Panc1 (cell line): ENCODE measurements at regions not wholly inside any gene's neighbourhood (a gene's known extent, or its start where the extent isn't known, plus 50 kb on each side); places are given as distances from the start of the nearest gene placed in this dataset.

ENCODE experiments used
- POLR2AphosphoS5 ChIP-seq: IDR thresholded peaks from 2 replicates; pipeline ENCODE4 v1.6.1; 2012; ENCODE audit warnings: mild to moderate bottlenecking, low read depth, low read length, moderate library complexity
- SIN3A ChIP-seq: IDR thresholded peaks from 2 replicates; pipeline ENCODE4 v1.6.1; 2012; ENCODE audit warnings: low read depth, mild to moderate bottlenecking, low read length, moderate library complexity, borderline replicate concordance; ENCODE audit not compliant: insufficient read depth
- TCF7L2 ChIP-seq: IDR thresholded peaks from 2 replicates; pipeline ENCODE4 v1.6.1; 2011; ENCODE audit warnings: mild to moderate bottlenecking, low read depth, low read length, inconsistent platforms
- TF ChIP-seq, protein P1 (sequence below): fragments of 450-650 bp; IDR thresholded peaks from 2 replicates; pipeline ENCODE4 v1.5.1; 2017; ENCODE audit warnings: mild to moderate bottlenecking
- TF ChIP-seq, protein P2 (sequence below), 2 experiments: IDR thresholded peaks; 2 replicates each; pipeline ENCODE4 v1.6.1; 2011 to 2012; ENCODE audit warnings: low read depth in 2 of 2, control low read depth in 1 of 2, low read length in 1 of 2, mild to moderate bottlenecking in 1 of 2, moderate library complexity in 1 of 2; ENCODE audit not compliant: insufficient read depth in 1 of 2

DNA sequence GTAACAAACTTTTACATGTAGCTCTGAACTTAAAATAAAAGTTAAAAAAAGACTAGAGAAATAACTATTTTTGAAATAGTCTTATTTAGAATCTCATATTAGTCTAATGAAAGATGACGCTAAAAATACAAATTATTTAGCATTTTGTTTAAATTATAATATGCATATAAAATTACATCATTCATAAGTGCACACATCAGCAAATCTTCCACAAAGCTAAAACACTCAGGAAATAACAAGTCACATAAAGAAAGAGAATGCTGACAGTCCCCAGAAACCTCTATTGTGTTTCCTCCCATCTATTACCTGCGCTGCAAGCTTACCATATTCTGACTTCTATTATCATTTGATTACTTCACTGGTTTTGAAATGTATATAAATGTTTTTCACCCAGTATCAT, 986.9 kb upstream of the SEMA6A start:
- TF ChIP-seq, protein P1, sequence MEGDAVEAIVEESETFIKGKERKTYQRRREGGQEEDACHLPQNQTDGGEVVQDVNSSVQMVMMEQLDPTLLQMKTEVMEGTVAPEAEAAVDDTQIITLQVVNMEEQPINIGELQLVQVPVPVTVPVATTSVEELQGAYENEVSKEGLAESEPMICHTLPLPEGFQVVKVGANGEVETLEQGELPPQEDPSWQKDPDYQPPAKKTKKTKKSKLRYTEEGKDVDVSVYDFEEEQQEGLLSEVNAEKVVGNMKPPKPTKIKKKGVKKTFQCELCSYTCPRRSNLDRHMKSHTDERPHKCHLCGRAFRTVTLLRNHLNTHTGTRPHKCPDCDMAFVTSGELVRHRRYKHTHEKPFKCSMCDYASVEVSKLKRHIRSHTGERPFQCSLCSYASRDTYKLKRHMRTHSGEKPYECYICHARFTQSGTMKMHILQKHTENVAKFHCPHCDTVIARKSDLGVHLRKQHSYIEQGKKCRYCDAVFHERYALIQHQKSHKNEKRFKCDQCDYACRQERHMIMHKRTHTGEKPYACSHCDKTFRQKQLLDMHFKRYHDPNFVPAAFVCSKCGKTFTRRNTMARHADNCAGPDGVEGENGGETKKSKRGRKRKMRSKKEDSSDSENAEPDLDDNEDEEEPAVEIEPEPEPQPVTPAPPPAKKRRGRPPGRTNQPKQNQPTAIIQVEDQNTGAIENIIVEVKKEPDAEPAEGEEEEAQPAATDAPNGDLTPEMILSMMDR, result no peak
- TF ChIP-seq, protein P2, sequence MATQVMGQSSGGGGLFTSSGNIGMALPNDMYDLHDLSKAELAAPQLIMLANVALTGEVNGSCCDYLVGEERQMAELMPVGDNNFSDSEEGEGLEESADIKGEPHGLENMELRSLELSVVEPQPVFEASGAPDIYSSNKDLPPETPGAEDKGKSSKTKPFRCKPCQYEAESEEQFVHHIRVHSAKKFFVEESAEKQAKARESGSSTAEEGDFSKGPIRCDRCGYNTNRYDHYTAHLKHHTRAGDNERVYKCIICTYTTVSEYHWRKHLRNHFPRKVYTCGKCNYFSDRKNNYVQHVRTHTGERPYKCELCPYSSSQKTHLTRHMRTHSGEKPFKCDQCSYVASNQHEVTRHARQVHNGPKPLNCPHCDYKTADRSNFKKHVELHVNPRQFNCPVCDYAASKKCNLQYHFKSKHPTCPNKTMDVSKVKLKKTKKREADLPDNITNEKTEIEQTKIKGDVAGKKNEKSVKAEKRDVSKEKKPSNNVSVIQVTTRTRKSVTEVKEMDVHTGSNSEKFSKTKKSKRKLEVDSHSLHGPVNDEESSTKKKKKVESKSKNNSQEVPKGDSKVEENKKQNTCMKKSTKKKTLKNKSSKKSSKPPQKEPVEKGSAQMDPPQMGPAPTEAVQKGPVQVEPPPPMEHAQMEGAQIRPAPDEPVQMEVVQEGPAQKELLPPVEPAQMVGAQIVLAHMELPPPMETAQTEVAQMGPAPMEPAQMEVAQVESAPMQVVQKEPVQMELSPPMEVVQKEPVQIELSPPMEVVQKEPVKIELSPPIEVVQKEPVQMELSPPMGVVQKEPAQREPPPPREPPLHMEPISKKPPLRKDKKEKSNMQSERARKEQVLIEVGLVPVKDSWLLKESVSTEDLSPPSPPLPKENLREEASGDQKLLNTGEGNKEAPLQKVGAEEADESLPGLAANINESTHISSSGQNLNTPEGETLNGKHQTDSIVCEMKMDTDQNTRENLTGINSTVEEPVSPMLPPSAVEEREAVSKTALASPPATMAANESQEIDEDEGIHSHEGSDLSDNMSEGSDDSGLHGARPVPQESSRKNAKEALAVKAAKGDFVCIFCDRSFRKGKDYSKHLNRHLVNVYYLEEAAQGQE (IDR thresholded peaks at IDR 0.05; ENCODE audit: insufficient read depth in 1 of 2, low read depth in 2 of 2, low read length in 1 of 2), result no peak
- TF ChIP-seq TCF7L2, result no peak
- no peak for TF ChIP-seq SIN3A
- no peak for TF ChIP-seq POLR2AphosphoS5
